ENCODE measurements at regions not wholly inside any gene's neighbourhood (a gene's known extent, or its start where the extent isn't known, plus 50 kb on each side); places are given as distances from the start of the nearest gene placed in this dataset.

DNA sequence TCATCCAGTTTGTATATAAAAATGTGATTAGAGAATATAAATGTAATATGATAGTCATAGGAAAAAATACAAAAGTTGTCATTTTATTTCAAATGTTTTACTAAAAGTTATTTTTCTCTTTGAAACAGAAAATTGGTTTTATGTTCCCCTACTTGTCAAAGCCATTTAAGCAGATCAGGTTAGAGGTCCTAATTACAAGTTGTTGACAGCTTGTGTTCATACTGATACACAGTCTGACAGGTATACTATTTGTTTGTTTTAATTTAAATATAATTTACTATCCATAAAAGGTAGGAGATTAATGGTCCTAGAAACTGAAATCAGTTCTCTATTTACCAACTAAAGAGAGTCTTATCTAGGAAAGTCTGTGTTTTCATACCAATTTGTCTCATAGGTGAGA is 250.4 kb upstream of the TMEM161B start:
- TF ChIP-seq, protein P1, sequence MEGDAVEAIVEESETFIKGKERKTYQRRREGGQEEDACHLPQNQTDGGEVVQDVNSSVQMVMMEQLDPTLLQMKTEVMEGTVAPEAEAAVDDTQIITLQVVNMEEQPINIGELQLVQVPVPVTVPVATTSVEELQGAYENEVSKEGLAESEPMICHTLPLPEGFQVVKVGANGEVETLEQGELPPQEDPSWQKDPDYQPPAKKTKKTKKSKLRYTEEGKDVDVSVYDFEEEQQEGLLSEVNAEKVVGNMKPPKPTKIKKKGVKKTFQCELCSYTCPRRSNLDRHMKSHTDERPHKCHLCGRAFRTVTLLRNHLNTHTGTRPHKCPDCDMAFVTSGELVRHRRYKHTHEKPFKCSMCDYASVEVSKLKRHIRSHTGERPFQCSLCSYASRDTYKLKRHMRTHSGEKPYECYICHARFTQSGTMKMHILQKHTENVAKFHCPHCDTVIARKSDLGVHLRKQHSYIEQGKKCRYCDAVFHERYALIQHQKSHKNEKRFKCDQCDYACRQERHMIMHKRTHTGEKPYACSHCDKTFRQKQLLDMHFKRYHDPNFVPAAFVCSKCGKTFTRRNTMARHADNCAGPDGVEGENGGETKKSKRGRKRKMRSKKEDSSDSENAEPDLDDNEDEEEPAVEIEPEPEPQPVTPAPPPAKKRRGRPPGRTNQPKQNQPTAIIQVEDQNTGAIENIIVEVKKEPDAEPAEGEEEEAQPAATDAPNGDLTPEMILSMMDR (IDR thresholded peaks at IDR 0.05; ENCODE audit: poor library complexity, severe bottlenecking), result no peak
- TF ChIP-seq SMC3 (conservative IDR thresholded peaks at IDR 0.05; ENCODE audit: poor library complexity) (no peak), TAF1 (IDR thresholded peaks at IDR 0.05; ENCODE audit: low read depth) (no peak), MXI1 (conservative IDR thresholded peaks at IDR 0.05; ENCODE audit: poor library complexity, severe bottlenecking) (no peak), EZH2 (IDR thresholded peaks at IDR 0.05; ENCODE audit: borderline replicate concordance, insufficient read depth, low read length, poor library complexity, severe bottlenecking) (no peak), POLR2AphosphoS5 (IDR thresholded peaks at IDR 0.05) (no peak), RAD21 (conservative IDR thresholded peaks at IDR 0.05) (no peak), EP300 (conservative IDR thresholded peaks at IDR 0.05; ENCODE audit: poor library complexity, severe bottlenecking) (no peak)

Data from neural cell (in vitro differentiated cells).